ENCODE measurements at regions not wholly inside any gene's neighbourhood (a gene's known extent, or its start where the extent isn't known, plus 50 kb on each side); places are given as distances from the start of the nearest gene placed in this dataset.

- TF ChIP-seq, protein P1, sequence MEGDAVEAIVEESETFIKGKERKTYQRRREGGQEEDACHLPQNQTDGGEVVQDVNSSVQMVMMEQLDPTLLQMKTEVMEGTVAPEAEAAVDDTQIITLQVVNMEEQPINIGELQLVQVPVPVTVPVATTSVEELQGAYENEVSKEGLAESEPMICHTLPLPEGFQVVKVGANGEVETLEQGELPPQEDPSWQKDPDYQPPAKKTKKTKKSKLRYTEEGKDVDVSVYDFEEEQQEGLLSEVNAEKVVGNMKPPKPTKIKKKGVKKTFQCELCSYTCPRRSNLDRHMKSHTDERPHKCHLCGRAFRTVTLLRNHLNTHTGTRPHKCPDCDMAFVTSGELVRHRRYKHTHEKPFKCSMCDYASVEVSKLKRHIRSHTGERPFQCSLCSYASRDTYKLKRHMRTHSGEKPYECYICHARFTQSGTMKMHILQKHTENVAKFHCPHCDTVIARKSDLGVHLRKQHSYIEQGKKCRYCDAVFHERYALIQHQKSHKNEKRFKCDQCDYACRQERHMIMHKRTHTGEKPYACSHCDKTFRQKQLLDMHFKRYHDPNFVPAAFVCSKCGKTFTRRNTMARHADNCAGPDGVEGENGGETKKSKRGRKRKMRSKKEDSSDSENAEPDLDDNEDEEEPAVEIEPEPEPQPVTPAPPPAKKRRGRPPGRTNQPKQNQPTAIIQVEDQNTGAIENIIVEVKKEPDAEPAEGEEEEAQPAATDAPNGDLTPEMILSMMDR (IDR thresholded peaks at IDR 0.05; ENCODE audit: control extremely low read depth, extremely low read depth) = no peak
- H3K27ac ChIP-seq (ENCODE audit: low read depth in 1 of 2, low read length in 1 of 2) = no peak overlapping the region
- no peaks in the 10 kb centered on the region for H3K9me3 ChIP-seq (ENCODE audit: control insufficient read depth in 4 of 4, insufficient read depth in 3 of 4, low read length in 3 of 4)
- ATAC-seq (ENCODE audit: insufficient read depth, low FRiP score) = no peak
- no peaks in the 10 kb centered on the region for H3K27me3 ChIP-seq (ENCODE audit: control insufficient read depth in 3 of 3, insufficient read depth in 3 of 3, low read length in 2 of 3)
- H3K4me1 ChIP-seq (ENCODE audit: control insufficient read depth in 5 of 5, insufficient read depth in 5 of 5, low read length in 5 of 5) = peaks cover 0 to 1% (median 0%) of the 10 kb centered on the region in 5 donors
- WGBS, 2 donors = 62 to 83% methylated on average over 6 of the region's 6 CpGs
- H3K9ac ChIP-seq (ENCODE audit: insufficient read depth in 1 of 2, low read length in 2 of 2) = no peak overlapping the region
- no peaks in the 10 kb centered on the region for H3K36me3 ChIP-seq (ENCODE audit: control insufficient read depth in 4 of 4, insufficient read depth in 4 of 4, low read length in 4 of 4)
- H3K4me3 ChIP-seq = no peak overlapping the region
- no peak for DNase-seq
Measured at GRCh38 chr13:50235604-50236342, 220.5 kb downstream of the KCNRG start.

DNA sequence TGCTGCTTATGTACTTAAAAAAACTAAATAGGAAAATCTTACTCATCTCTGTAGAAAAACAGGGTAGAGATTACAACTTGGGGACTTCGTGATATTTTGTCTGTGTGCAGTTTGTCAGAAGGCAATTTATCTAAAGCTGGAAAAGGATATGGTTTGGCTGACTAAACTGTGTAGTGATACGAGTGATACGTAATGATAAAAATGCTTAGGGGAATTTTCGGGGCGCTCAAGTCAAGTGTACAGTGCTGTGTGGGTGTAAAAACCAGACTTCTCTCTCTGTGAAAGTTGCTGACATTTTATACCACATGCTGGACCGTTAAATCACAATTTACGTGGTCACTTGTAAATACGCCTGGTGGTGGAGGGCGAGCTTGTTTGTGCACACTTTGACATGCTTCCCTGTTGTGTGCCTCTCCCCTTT lies 221.7 kb downstream of the KCNRG start:
- H3K36me3 ChIP-seq (ENCODE audit: control insufficient read depth in 4 of 4, insufficient read depth in 4 of 4, low read length in 4 of 4) = no peaks in the 10 kb centered on the region
- no peaks in the 10 kb centered on the region for H3K4me1 ChIP-seq (ENCODE audit: control insufficient read depth in 5 of 5, insufficient read depth in 5 of 5, low read length in 5 of 5)
- WGBS, 2 donors = 77 to 89% methylated on average over 9 of the region's 9 CpGs
- no peak overlapping the region for H3K27ac ChIP-seq (ENCODE audit: low read depth in 1 of 2, low read length in 1 of 2)
- no peaks in the 10 kb centered on the region for H3K9me3 ChIP-seq (ENCODE audit: control insufficient read depth in 4 of 4, insufficient read depth in 3 of 4, low read length in 3 of 4)
- TF ChIP-seq, protein P1 (IDR thresholded peaks at IDR 0.05; ENCODE audit: control extremely low read depth, extremely low read depth) = no peak
- DNase-seq (no peak), ATAC-seq (ENCODE audit: insufficient read depth, low FRiP score) (no peak)
- H3K9ac ChIP-seq (ENCODE audit: insufficient read depth in 1 of 2, low read length in 2 of 2) = no peak overlapping the region
- no peak overlapping the region for H3K4me3 ChIP-seq
- H3K27me3 ChIP-seq (ENCODE audit: control insufficient read depth in 3 of 3, insufficient read depth in 3 of 3, low read length in 2 of 3) = no peaks in the 10 kb centered on the region

GRCh38 chr13:50238922-50239321 lies 223.7 kb downstream of the KCNRG start:
- 92% methylated on average over 1 of the region's 1 CpG for WGBS, 2 donors
- Histone ChIP-seq H3K9ac (ENCODE audit: insufficient read depth in 1 of 2, low read length in 2 of 2) (no peak overlapping the region), H3K4me3 (no peak overlapping the region), H3K27me3 (ENCODE audit: control insufficient read depth in 3 of 3, insufficient read depth in 3 of 3, low read length in 2 of 3) (no peaks in the 10 kb centered on the region), H3K36me3 (ENCODE audit: control insufficient read depth in 4 of 4, insufficient read depth in 4 of 4, low read length in 4 of 4) (no peaks in the 10 kb centered on the region), H3K4me1 (ENCODE audit: control insufficient read depth in 5 of 5, insufficient read depth in 5 of 5, low read length in 5 of 5) (no peaks in the 10 kb centered on the region), H3K9me3 (ENCODE audit: control insufficient read depth in 4 of 4, insufficient read depth in 3 of 4, low read length in 3 of 4) (no peaks in the 10 kb centered on the region), H3K27ac (ENCODE audit: low read depth in 1 of 2, low read length in 1 of 2) (no peak overlapping the region)
- DNase-seq (no peak), ATAC-seq (ENCODE audit: insufficient read depth, low FRiP score) (no peak)
- TF ChIP-seq, protein P1 (IDR thresholded peaks at IDR 0.05; ENCODE audit: control extremely low read depth, extremely low read depth) = no peak

- DNase-seq (no peak), ATAC-seq (ENCODE audit: insufficient read depth, low FRiP score) (no peak)
- no peak overlapping the region for H3K9ac ChIP-seq (ENCODE audit: insufficient read depth in 1 of 2, low read length in 2 of 2)
- no peaks in the 10 kb centered on the region for H3K9me3 ChIP-seq (ENCODE audit: control insufficient read depth in 4 of 4, insufficient read depth in 3 of 4, low read length in 3 of 4)
- no peaks in the 10 kb centered on the region for H3K27me3 ChIP-seq (ENCODE audit: control insufficient read depth in 3 of 3, insufficient read depth in 3 of 3, low read length in 2 of 3)
- 88 to 95% methylated on average over 4 of the region's 4 CpGs for WGBS, 2 donors
- TF ChIP-seq, protein P1 (IDR thresholded peaks at IDR 0.05; ENCODE audit: control extremely low read depth, extremely low read depth) = no peak
- H3K36me3 ChIP-seq (ENCODE audit: control insufficient read depth in 4 of 4, insufficient read depth in 4 of 4, low read length in 4 of 4) = no peaks in the 10 kb centered on the region
- H3K27ac ChIP-seq (ENCODE audit: low read depth in 1 of 2, low read length in 1 of 2) = no peak overlapping the region
- peaks cover 0 to 1% (median 0%) of the 10 kb centered on the region in 5 donors for H3K4me1 ChIP-seq (ENCODE audit: control insufficient read depth in 5 of 5, insufficient read depth in 5 of 5, low read length in 5 of 5)
- H3K4me3 ChIP-seq = no peak overlapping the region
Measured at GRCh38 chr13:50241479-50241878, 226.2 kb downstream of the KCNRG start.

Data from lung (tissue), 11 donors.